HCT116 (cell line): ENCODE measurements at regions not wholly inside any gene's neighbourhood (a gene's known extent, or its start where the extent isn't known, plus 50 kb on each side); places are given as distances from the start of the nearest gene placed in this dataset.

ENCODE experiments used
- ATAC-seq: fragments of 200-7000 bp; cut with Tn5 transposase; 2 replicates; pipeline ENCODE4 v1.9.1; 2020; ENCODE audit warnings: mild to moderate bottlenecking, moderate library complexity
- BruUV-seq: library from RNA; stranded (reverse); fragments of 400-500 nt; replicated peaks from 2 replicates; lab custom pipeline; 2021; lab: Mats Ljungman, UMichigan
- CTCF ChIA-PET: fragments of 300-600 bp; sonication (Branson Sonifier 250); formaldehyde crosslinking; loops from one replicate; lab custom pipeline; 2021; ENCODE audit warnings: antibody characterized with exemption; lab: Charles Lee
- POLR2A ChIA-PET: fragments of 300-600, 350-600 bp; sonication (Branson Sonifier 250); formaldehyde crosslinking; loops from one replicate; lab custom pipeline; 2021; ENCODE audit warnings: antibody characterized with exemption; lab: Charles Lee
- RAD21 ChIA-PET, 2 experiments: fragments of 300-600 bp; sonication (Branson Sonifier 250); formaldehyde crosslinking; loops; one replicate each; lab custom pipeline; 2023; ENCODE audit warnings: low total read pairs in 2 of 2; ENCODE audit not compliant: uncharacterized antibody in 2 of 2, unreplicated experiment in 2 of 2, low non-redundant PET in 1 of 2; lab: Charles Lee
- DNase-seq: peaks from one replicate; pipeline ENCODE4 v3.0.0-alpha.2; 2010; ENCODE audit warnings: low read depth, low spot score
- H2AFZ ChIP-seq: fragments of 200-600 bp; shearing (Covaris generic), sonication (generic); 2 replicates; pipeline ENCODE4 v1.6.1; 2017; ENCODE audit warnings: low read depth, mixed run types, mixed read lengths, antibody characterized with exemption, low read length; ENCODE audit not compliant: poor library complexity, severe bottlenecking
- H3K27ac ChIP-seq: 2 replicates; pipeline ENCODE4 v1.5.1; 2012; ENCODE audit warnings: low read depth, low read length
- H3K27me3 ChIP-seq: fragments of 200-600 bp; sonication (generic); 2 replicates; pipeline ENCODE4 v1.6.1; 2016; ENCODE audit warnings: mixed run types, low read length, mixed read lengths; ENCODE audit not compliant: insufficient read depth
- H3K36me3 ChIP-seq, 2 experiments: fragments of 200-500 bp in 1 of 2; fragments of 200-600 bp in 1 of 2; sonication (Bioruptor generic) in 1 of 2; sonication (generic) in 1 of 2; 2 replicates each; pipeline versions ENCODE4 v1.5.1 to v1.6.1; 2014 to 2016; ENCODE audit warnings: low read length in 2 of 2, inconsistent platforms in 1 of 2, mixed read lengths in 1 of 2, mixed run types in 1 of 2; ENCODE audit not compliant: insufficient read depth in 2 of 2, control insufficient read depth in 1 of 2
- H3K4me1 ChIP-seq, 2 experiments: fragments of 200-600 bp in 1 of 2; sonication (generic) in 1 of 2; 2 replicates each; pipeline versions ENCODE4 v1.5.1 to v1.6.1; 2012 to 2017; ENCODE audit warnings: low read length in 2 of 2, inconsistent platforms in 1 of 2, mild to moderate bottlenecking in 1 of 2, mixed read lengths in 1 of 2, mixed run types in 1 of 2, moderate library complexity in 1 of 2; ENCODE audit not compliant: insufficient read depth in 2 of 2, control insufficient read depth in 1 of 2
- H3K4me2 ChIP-seq: fragments of 200-600 bp; sonication (generic); 2 replicates; pipeline ENCODE4 v1.6.1; 2017; ENCODE audit warnings: mixed run types, low read length, mixed read lengths
- H3K4me3 ChIP-seq, 2 experiments: fragments of 200-600 bp in 1 of 2; sonication (generic) in 1 of 2; replicated peaks in 1 of 2; 2 replicates each; pipeline ENCODE4 v1.5.1; 2011 to 2016; ENCODE audit warnings: low read length in 2 of 2, control low read depth in 1 of 2, low read depth in 1 of 2, mild to moderate bottlenecking in 1 of 2, mixed read lengths in 1 of 2, mixed run types in 1 of 2
- H3K79me2 ChIP-seq: fragments of 200-600 bp; sonication (generic); 2 replicates; pipeline ENCODE4 v1.6.1; 2017; ENCODE audit warnings: mild to moderate bottlenecking, mixed run types, low read length, moderate library complexity, mixed read lengths; ENCODE audit not compliant: insufficient read depth
- H3K9ac ChIP-seq: fragments of 200-600 bp; sonication (generic); 2 replicates; pipeline ENCODE4 v1.6.1; 2016; ENCODE audit warnings: low read length, mixed read lengths
- H3K9me2 ChIP-seq: fragments of 200-600 bp; sonication (generic), shearing (Covaris generic); 2 replicates; pipeline ENCODE4 v1.6.1; 2017; ENCODE audit warnings: mixed run types, mild to moderate bottlenecking, moderate library complexity; ENCODE audit not compliant: insufficient read depth
- H3K9me3 ChIP-seq, 2 experiments: fragments of 200-500 bp in 1 of 2; fragments of 200-600 bp in 1 of 2; sonication (Bioruptor generic) in 1 of 2; sonication (generic) in 1 of 2; 2 replicates each; pipeline ENCODE4 v1.6.1; 2014 to 2017; ENCODE audit warnings: low read length in 2 of 2, mixed read lengths in 2 of 2, inconsistent platforms in 1 of 2, low read depth in 1 of 2, mild to moderate bottlenecking in 1 of 2, mixed run types in 1 of 2, moderate library complexity in 1 of 2; ENCODE audit not compliant: control insufficient read depth in 1 of 2, insufficient read depth in 1 of 2
- H4K20me1 ChIP-seq: fragments of 200-600 bp; sonication (generic), shearing (Covaris generic); 2 replicates; pipeline ENCODE4 v1.6.1; 2017; ENCODE audit warnings: mixed run types, mild to moderate bottlenecking, moderate library complexity; ENCODE audit not compliant: insufficient read depth
- CBX3 ChIP-seq: IDR thresholded peaks from 2 replicates; pipeline ENCODE4 v1.6.1; 2012; ENCODE audit warnings: low read depth
- CEBPB ChIP-seq: IDR thresholded peaks from 2 replicates; pipeline ENCODE4 v1.6.1; 2012; ENCODE audit warnings: low read depth
- EZH2 ChIP-seq: fragments of 200-600 bp; sonication (generic); IDR thresholded peaks from 2 replicates; pipeline ENCODE4 v1.6.1; 2017; ENCODE audit warnings: antibody characterized with exemption, mixed run types
- FOSL1 ChIP-seq: IDR thresholded peaks from 2 replicates; pipeline ENCODE4 v1.6.1; 2012; ENCODE audit warnings: low read depth
- MAX ChIP-seq: IDR thresholded peaks from 2 replicates; pipeline ENCODE4 v1.6.1; 2012
- POLR2AphosphoS5 ChIP-seq: IDR thresholded peaks from 2 replicates; pipeline ENCODE4 v1.6.1; 2011; ENCODE audit warnings: mild to moderate bottlenecking, low read depth, low read length, moderate library complexity
- RAD21 ChIP-seq: IDR thresholded peaks from 2 replicates; pipeline ENCODE4 v1.6.1; 2012; ENCODE audit warnings: low read depth, mild to moderate bottlenecking
- SIN3A ChIP-seq: IDR thresholded peaks from 2 replicates; pipeline ENCODE4 v1.6.1; 2012; ENCODE audit warnings: low read depth
- SP1 ChIP-seq: IDR thresholded peaks from 2 replicates; pipeline ENCODE4 v1.6.1; 2012; ENCODE audit warnings: low read depth
- SRF ChIP-seq: IDR thresholded peaks from 2 replicates; pipeline ENCODE4 v1.6.1; 2012; ENCODE audit warnings: low read depth
- intact Hi-C: fragments of 100-400 bp; cut with micrococcal nuclease; formaldehyde crosslinking; loops from 2 replicates; pipeline ENCODE4 v1.10.0; 2022

GRCh38 chr14:35229792-35230089, 62.4 kb upstream of the PSMA6 start:
- Histone ChIP-seq H3K9me3 (no peaks in the 10 kb centered on the region), H3K36me3 (no peaks in the 10 kb centered on the region), H3K9me2 (no peaks in the 10 kb centered on the region), H3K4me3 (no peak overlapping the region), H3K9ac (no peak overlapping the region), H3K27me3 (no peaks in the 10 kb centered on the region), H2AFZ (no peak overlapping the region), H3K4me2 (no peak overlapping the region), H3K79me2 (no peaks in the 10 kb centered on the region), H3K27ac (no peak overlapping the region), H3K4me1 (no peaks in the 10 kb centered on the region), H4K20me1 (no peaks in the 10 kb centered on the region)
- no peak for ATAC-seq
- no TSS peak for BruUV-seq
- POLR2A ChIA-PET, result interaction anchor here (0.7 kb wide), 1 partner anchor 174 kb away, joined by 4 read pairs; no protein-coding TSS in a partner anchor
- DNase-seq, result no peak
- CTCF ChIA-PET, result interaction anchor here (0.6 to 2.5 kb wide), 8 partner anchors 10 to 187 kb away, joined by 3 to 12 read pairs (median 4); partner anchors contain the start of genes NFKBIA and PSMA6
- intact Hi-C loops, result loop anchor here (1.0 to 10.0 kb wide), 3 partner anchors 177 to 455 kb away; no protein-coding TSS in a partner anchor
- TF ChIP-seq POLR2AphosphoS5 (no peak), SRF (no peak), SP1 (no peak), SIN3A (no peak), CBX3 (no peak)
- RAD21 ChIA-PET, result interaction anchor here in 1 of 2 experiments (0.7 kb wide), 1 partner anchor 14 kb away, joined by 4 read pairs; no protein-coding TSS in a partner anchor

GRCh38 chr14:35231207-35231760, 60.9 kb upstream of the PSMA6 start:
- DNase-seq (no peak), ATAC-seq (no peak)
- Histone ChIP-seq H3K36me3 (no peaks in the 10 kb centered on the region), H3K27ac (no peak overlapping the region), H3K9me3 (no peaks in the 10 kb centered on the region), H3K79me2 (no peaks in the 10 kb centered on the region), H3K4me2 (no peak overlapping the region), H3K4me3 (no peak overlapping the region), H3K27me3 (no peaks in the 10 kb centered on the region), H3K9me2 (no peaks in the 10 kb centered on the region), H2AFZ (no peak overlapping the region), H3K4me1 (no peaks in the 10 kb centered on the region), H3K9ac (no peak overlapping the region), H4K20me1 (no peaks in the 10 kb centered on the region)
- TF ChIP-seq MAX, result no peak
- no peak for TF ChIP-seq CBX3
- TF ChIP-seq EZH2, result no peak
- no peak for TF ChIP-seq RAD21
- no peak for TF ChIP-seq CEBPB
- TF ChIP-seq POLR2AphosphoS5, result no peak
- TF ChIP-seq FOSL1, result no peak
- RAD21 ChIA-PET, result no interaction called here
- POLR2A ChIA-PET, result no interaction called here
- intact Hi-C loops, result loop anchor here (2.0 kb wide), 1 partner anchor 176 kb away; no protein-coding TSS in a partner anchor
- CTCF ChIA-PET, result interaction anchor here (1.2 kb wide), 1 partner anchor 16 kb away, joined by 3 read pairs; no protein-coding TSS in a partner anchor
- BruUV-seq, result no TSS peak
